IPS-18a (cell line): ENCODE measurements at regions not wholly inside any gene's neighbourhood (a gene's known extent, or its start where the extent isn't known, plus 50 kb on each side); places are given as distances from the start of the nearest gene placed in this dataset.

ENCODE experiments used
- H3K27ac ChIP-seq: one replicate; pipeline ENCODE4 v1.5.1; 2013; ENCODE audit warnings: low read length
- H3K27me3 ChIP-seq: one replicate; pipeline ENCODE4 v1.6.1; 2013; ENCODE audit warnings: mild to moderate bottlenecking, low read length; ENCODE audit not compliant: control insufficient read depth, insufficient read depth
- H3K36me3 ChIP-seq: one replicate; pipeline ENCODE4 v1.6.1; 2013; ENCODE audit warnings: low read depth, low read length; ENCODE audit not compliant: control insufficient read depth
- H3K4me1 ChIP-seq: one replicate; pipeline ENCODE4 v1.6.1; 2013; ENCODE audit warnings: low read depth, low read length; ENCODE audit not compliant: control insufficient read depth
- H3K4me3 ChIP-seq: one replicate; pipeline ENCODE4 v1.5.1; 2013; ENCODE audit warnings: low read length
- H3K9ac ChIP-seq: one replicate; pipeline ENCODE4 v1.6.1; 2013; ENCODE audit warnings: mild to moderate bottlenecking, low read length, moderate library complexity
- H3K9me3 ChIP-seq: one replicate; pipeline ENCODE4 v1.6.1; 2013; ENCODE audit warnings: low read depth, low read length; ENCODE audit not compliant: control insufficient read depth

DNA sequence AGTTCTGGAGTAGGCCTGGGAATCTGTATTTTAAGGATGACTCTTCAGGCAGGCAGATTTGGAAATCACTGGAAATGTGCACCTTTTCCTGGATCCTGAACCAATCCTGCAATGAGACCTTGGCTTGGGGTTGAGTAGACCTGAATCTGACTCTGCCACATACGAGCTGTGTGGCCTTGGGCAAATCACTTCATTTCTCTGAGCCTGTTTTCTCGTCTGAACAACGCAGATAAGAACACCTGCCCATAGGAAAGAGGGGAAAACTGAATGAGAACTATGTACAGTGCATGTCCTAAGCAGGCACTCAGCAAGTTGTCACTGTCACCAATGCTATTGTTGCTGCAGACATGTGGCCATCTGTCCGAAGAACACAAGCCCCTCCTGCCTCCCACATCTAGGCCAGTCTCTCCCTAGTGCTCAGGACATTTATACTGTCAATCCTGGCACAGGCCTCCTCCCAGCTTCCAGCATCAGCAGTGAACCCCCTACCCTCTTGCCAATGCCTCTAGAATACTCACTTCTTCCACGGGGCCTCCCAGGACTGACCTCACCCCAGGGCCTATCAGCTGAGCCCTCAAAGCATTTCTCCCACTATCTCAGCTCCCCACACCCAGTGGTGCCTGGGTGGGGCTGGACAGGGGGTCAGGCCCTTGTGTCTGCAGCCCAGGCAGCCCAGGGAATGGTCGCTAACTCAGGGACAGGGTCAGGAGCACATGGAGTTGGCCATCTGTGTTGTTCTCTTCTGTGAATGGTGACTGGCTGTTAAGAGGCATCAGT lies 88.8 kb upstream of the ZBTB40 start:
- H3K27me3 ChIP-seq, result no peaks in the 10 kb centered on the region
- H3K36me3 ChIP-seq, result no peaks in the 10 kb centered on the region
- no peaks in the 10 kb centered on the region for H3K9me3 ChIP-seq
- H3K9ac ChIP-seq, result no peak overlapping the region
- no peak overlapping the region for H3K27ac ChIP-seq
- H3K4me1 ChIP-seq, result no peaks in the 10 kb centered on the region
- no peak overlapping the region for H3K4me3 ChIP-seq

DNA sequence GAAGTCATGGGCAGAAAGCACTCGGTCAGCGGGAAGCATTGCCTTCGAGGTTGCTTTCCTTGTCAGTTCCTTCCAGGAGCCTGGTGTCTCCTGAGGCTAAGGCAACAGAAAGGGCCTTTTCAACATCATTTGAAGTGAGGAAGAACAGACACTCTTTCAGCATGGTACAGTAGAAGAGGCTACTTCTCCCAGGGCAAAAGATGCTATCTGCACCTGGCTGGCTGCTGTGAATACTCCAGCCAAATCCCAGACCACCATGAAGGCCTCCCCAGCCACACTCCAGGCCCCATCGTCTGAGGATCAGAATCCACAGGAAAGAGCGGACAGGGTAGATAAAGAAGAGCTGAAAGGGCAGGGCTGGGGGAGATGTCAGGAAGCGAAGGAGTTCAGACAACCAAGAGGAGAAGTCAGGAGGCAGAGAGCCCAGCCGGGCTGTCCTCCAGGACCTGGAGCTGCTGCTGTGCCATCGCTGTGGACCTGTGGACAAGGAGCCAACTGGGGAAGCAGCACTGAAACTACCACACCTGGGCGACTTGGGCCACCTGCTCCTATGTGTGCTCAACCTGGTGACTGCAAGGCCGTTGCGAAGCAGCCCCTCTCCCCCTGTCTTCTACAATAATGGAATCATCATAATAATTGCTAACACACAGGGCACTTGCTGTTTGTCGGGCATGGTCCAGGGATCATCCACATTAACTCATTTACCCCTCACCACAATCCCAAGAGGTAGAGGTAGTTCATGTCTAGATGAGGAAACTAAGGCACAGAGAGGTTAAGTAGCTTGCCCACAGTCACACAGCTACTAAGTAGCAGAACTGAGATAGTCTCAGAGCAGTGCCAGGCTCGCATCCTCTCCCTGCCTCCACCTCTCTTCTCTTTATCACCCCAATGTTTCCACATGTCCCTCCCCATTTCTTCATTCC lies 88.0 kb upstream of the ZBTB40 start:
- Histone ChIP-seq H3K4me3 (no peak overlapping the region), H3K36me3 (no peaks in the 10 kb centered on the region), H3K27ac (no peak overlapping the region), H3K4me1 (no peaks in the 10 kb centered on the region), H3K27me3 (no peaks in the 10 kb centered on the region), H3K9me3 (no peaks in the 10 kb centered on the region), H3K9ac (no peak overlapping the region)

DNA sequence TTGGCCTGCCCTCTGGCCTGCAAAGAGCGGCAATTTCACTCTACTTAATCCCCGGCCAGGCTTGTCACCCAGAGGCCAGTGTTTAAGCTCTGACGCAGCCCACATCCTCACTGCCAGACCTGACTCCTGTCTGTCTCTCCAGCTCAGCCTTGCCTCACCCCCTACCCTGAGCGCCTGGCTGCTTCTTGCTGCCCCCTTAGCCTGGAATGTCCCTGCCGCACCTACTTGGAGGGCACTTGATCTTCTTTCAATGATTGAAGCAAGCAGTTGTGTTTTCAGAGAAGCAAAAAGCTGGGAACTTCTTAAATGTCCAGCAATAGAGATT lies 87.4 kb upstream of the ZBTB40 start:
- Histone ChIP-seq H3K9me3 (no peaks in the 10 kb centered on the region), H3K27ac (no peak overlapping the region), H3K9ac (no peak overlapping the region), H3K4me1 (no peaks in the 10 kb centered on the region), H3K36me3 (no peaks in the 10 kb centered on the region), H3K4me3 (no peak overlapping the region), H3K27me3 (no peaks in the 10 kb centered on the region)

DNA sequence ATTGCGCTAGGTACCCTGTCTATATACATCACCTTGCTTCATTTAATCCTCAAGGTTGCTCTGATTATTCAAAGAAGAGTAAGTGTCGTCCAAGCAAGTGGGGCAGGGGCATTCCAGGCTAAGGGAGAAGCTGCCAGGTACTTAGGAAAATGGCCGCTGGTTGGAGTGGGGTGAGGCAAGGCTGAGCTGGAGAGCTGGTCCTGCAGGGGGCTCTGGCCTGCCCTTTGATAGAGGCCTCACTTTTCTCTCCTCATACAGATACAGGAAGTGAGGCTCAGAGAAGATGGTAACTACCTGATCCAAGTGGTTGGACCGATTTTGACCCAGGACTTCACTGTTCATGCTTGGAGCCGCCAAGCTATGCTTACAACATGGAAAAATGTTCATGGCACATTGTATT lies 86.9 kb upstream of the ZBTB40 start:
- Histone ChIP-seq H3K27ac (no peak overlapping the region), H3K36me3 (no peaks in the 10 kb centered on the region), H3K9me3 (no peaks in the 10 kb centered on the region), H3K4me1 (no peaks in the 10 kb centered on the region), H3K27me3 (no peaks in the 10 kb centered on the region), H3K9ac (no peak overlapping the region), H3K4me3 (no peak overlapping the region)

DNA sequence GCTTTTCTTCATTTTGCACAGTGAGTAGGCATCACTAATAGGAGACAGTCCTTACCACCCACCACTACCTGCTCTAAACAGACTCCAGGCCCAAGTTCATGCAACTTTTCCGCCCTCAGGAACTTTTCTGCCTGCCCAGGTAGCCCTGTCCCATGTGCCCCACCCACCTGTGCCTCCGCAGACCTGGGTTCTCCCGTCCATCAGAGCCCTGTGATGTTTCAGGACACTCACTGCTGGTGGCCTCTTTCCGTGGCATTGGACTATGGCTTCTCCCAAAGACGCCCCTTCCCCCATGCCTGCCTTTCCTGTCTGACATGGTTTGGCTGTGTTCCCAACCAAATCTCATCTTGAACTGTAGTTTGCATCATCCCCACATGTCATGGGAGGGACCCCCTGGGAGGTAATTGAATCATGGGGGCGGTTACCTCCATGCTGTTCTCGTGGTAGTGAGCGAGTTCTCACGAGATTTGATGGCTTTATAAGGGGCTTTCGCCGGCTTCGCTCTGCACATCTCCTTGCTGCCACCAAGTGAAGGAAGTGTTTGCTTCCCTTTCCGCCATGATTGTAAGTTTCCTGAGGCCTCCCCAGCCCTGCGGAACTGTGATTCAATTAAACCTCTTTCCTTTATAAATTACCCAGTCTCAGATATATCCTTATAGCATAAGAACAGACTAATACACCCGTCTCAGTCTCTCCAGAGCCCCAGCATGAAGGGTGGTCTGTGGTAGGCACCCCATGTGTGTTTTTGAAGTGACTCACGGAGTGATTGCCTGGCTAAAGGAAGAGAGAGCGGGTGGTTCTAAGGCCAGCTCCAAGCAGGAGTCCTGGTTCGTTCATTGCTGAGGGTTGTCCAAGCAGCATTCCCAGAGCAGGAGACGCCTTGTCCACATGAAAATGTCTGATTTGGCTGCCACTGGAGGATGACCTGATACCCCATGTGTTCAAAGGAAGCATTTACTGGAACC lies 86.0 kb upstream of the ZBTB40 start:
- H3K4me3 ChIP-seq, result no peak overlapping the region
- H3K36me3 ChIP-seq, result no peaks in the 10 kb centered on the region
- peaks cover 4% of the 10 kb centered on the region for H3K4me1 ChIP-seq
- no peak overlapping the region for H3K27ac ChIP-seq
- H3K9me3 ChIP-seq, result no peaks in the 10 kb centered on the region
- H3K27me3 ChIP-seq, result no peaks in the 10 kb centered on the region
- H3K9ac ChIP-seq, result no peak overlapping the region

DNA sequence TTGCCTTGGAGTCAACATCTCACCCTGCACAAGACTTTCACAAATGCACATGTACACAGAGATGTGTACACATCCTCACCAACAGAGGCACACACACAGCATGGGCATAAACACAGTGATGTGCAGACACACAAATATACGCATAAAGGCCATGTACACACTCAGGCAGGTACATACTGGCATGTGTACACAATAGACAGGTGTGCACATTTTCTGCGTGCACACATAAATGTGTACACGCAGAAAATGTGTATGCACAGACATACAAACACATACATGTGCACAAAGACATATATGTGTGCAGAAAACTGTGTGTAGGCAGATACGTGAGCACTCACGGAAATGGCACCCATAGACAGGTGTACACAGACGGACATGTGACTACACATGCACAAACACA lies 85.3 kb upstream of the ZBTB40 start:
- Histone ChIP-seq H3K36me3 (no peaks in the 10 kb centered on the region), H3K27me3 (no peaks in the 10 kb centered on the region), H3K27ac (no peak overlapping the region), H3K4me3 (no peak overlapping the region), H3K9me3 (no peaks in the 10 kb centered on the region), H3K9ac (no peak overlapping the region), H3K4me1 (peaks cover 4% of the 10 kb centered on the region)

DNA sequence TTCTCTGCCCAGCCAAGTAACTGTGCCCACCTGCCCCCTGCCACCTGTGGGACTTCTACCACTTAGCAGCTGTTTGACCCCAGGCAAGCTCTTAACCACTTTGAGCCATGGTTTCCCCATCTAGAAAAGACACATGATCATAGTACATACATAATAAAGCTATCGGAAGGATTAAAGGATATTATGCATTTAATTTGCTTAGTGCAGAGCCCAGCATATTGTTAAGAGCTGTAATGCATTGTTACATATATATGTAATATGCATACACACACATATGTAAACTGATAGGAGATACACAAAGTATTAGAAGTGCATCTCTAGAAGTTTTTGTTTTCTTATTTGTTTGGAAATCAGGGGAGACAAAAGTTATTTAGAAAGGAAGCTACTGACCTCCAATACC lies 83.5 kb upstream of the ZBTB40 start:
- Histone ChIP-seq H3K4me1 (peaks cover 4% of the 10 kb centered on the region), H3K27ac (no peak overlapping the region), H3K36me3 (no peaks in the 10 kb centered on the region), H3K9me3 (no peaks in the 10 kb centered on the region), H3K4me3 (no peak overlapping the region), H3K27me3 (no peaks in the 10 kb centered on the region), H3K9ac (no peak overlapping the region)

DNA sequence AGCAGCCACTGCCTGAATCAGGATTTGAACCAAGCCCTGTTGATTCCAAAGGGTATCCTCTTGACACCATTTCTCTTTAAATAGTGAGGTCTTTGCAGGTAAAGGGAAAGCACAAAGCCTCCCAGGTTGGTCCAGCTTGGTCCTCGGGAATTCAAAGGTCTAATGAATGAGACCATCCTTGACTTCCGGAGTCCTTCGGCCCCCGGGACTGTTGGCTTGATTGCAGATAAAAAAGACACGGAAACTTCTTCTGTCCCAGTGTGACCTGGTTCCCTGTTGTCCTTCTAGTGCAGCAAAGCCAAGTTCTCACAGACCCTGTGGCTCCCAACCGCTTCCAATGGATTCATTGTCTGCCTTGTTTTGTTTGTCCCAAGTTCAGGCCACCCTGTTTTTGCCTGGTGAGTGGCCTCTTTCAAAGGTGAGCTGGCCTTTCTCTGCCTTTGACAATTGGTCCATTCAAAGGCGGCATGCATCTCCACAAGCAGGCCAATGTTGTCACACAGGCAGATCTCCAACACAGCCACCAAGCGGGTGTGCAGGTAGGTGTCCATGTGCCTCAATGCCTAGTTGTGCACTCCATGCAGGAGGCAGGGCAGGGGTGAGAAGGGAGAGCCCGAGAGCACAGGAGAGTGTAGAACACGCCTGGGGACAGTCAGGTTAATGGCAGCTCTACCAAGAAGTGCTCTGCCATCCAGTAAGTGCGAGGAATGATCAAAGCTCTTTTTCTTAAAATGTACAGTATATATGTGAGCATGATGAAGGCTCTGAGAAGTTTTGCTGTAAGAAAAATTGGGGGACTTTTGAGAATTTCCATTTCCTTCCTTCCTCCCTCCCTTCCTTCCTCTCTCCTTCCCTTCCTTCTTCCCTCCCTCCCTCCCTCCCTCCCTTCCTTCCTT lies 82.1 kb upstream of the ZBTB40 start:
- no peaks in the 10 kb centered on the region for H3K9me3 ChIP-seq
- H3K9ac ChIP-seq, result no peak overlapping the region
- no peaks in the 10 kb centered on the region for H3K36me3 ChIP-seq
- H3K4me1 ChIP-seq, result peaks cover 4% of the 10 kb centered on the region
- H3K27ac ChIP-seq, result no peak overlapping the region
- H3K4me3 ChIP-seq, result no peak overlapping the region
- H3K27me3 ChIP-seq, result no peaks in the 10 kb centered on the region

DNA sequence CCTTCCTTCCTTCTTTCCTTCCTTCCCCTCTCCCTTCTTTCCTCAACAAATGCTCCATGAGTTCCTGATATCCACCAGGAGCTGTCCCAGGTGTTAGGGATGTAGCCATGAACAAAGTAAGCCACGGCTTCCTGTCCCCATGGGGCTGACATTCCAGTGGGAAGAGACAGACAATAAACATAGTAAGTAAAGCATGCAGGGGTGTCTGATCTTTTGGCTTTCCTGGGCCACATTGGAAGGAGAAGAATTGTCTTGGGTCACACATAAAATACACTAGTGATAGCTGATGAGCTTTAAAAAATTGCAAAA lies 81.5 kb upstream of the ZBTB40 start:
- no peaks in the 10 kb centered on the region for H3K36me3 ChIP-seq
- H3K27me3 ChIP-seq, result no peaks in the 10 kb centered on the region
- no peak overlapping the region for H3K4me3 ChIP-seq
- no peak overlapping the region for H3K27ac ChIP-seq
- H3K4me1 ChIP-seq, result peaks cover 4% of the 10 kb centered on the region
- no peak overlapping the region for H3K9ac ChIP-seq
- H3K9me3 ChIP-seq, result no peaks in the 10 kb centered on the region

DNA sequence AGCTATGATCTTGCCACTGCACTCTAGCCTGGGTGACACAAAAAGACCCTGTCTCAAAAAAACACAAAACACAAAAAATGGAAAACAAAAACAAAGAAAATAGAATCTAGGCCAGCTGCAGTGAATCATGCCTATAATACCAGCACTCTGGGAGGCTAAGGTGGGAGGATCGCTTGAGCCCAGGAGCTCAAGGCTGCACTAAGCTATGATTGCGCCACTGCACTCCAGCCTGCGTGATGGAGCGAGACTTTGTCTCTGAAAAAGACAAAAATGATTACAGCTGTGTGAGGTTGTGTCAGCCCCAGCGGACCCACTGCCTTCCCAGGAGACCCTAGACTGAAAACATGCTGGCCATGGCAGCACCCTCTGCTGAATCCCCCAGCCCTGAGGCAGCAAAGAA lies 80.2 kb upstream of the ZBTB40 start:
- H3K4me3 ChIP-seq, result no peak overlapping the region
- H3K9me3 ChIP-seq, result no peaks in the 10 kb centered on the region
- no peak overlapping the region for H3K9ac ChIP-seq
- no peak overlapping the region for H3K27ac ChIP-seq
- no peaks in the 10 kb centered on the region for H3K36me3 ChIP-seq
- no peaks in the 10 kb centered on the region for H3K27me3 ChIP-seq
- peaks cover 4% of the 10 kb centered on the region for H3K4me1 ChIP-seq
